ENCODE measurements at regions not wholly inside any gene's neighbourhood (a gene's known extent, or its start where the extent isn't known, plus 50 kb on each side); places are given as distances from the start of the nearest gene placed in this dataset.

- DNase-seq (ENCODE audit: low read depth in 1 of 2, low spot score in 1 of 2) = no peak
- TF ChIP-seq GABPA (IDR thresholded peaks at IDR 0.05; ENCODE audit: low read depth) (no peak), CTCF (IDR thresholded peaks at IDR 0.05; ENCODE audit: insufficient read depth, low read length) (no peak), REST (IDR thresholded peaks at IDR 0.05; ENCODE audit: insufficient replicate concordance, low read depth) (no peak), SPI1 (IDR thresholded peaks at IDR 0.05; ENCODE audit: borderline replicate concordance, low read depth) (no peak), POLR2AphosphoS5 (IDR thresholded peaks at IDR 0.05; ENCODE audit: low read depth) (no peak)
- Histone ChIP-seq H3K27me3 (ENCODE audit: insufficient read depth, poor library complexity, severe bottlenecking) (no peaks in the 10 kb centered on the region), H3K4me3 (replicated peaks; ENCODE audit: insufficient read depth, low read length) (no peak overlapping the region), H3K27ac (replicated peaks) (no peak overlapping the region)
Observed at GRCh38 chr9:102113191-102113590, 374.7 kb upstream of the GRIN3A start.

- no peak for DNase-seq (ENCODE audit: low read depth in 1 of 2, low spot score in 1 of 2)
- H3K27me3 ChIP-seq (ENCODE audit: insufficient read depth, poor library complexity, severe bottlenecking) = no peaks in the 10 kb centered on the region
- no peak overlapping the region for H3K27ac ChIP-seq (replicated peaks)
- no peak overlapping the region for H3K4me3 ChIP-seq (replicated peaks; ENCODE audit: insufficient read depth, low read length)
- TF ChIP-seq REST (IDR thresholded peaks at IDR 0.05; ENCODE audit: insufficient replicate concordance, low read depth) = no peak
- no peak for TF ChIP-seq SPI1 (IDR thresholded peaks at IDR 0.05; ENCODE audit: borderline replicate concordance, low read depth)
- no peak for TF ChIP-seq GABPA (IDR thresholded peaks at IDR 0.05; ENCODE audit: low read depth)
- TF ChIP-seq POLR2AphosphoS5 (IDR thresholded peaks at IDR 0.05; ENCODE audit: low read depth) = no peak
- TF ChIP-seq CTCF (IDR thresholded peaks at IDR 0.05; ENCODE audit: insufficient read depth, low read length) = no peak
Observed at GRCh38 chr9:102106439-102106838, 368.0 kb upstream of the GRIN3A start.

- H3K27me3 ChIP-seq (ENCODE audit: insufficient read depth, poor library complexity, severe bottlenecking) = no peaks in the 10 kb centered on the region
- TF ChIP-seq CTCF (IDR thresholded peaks at IDR 0.05; ENCODE audit: insufficient read depth, low read length) (no peak), GABPA (IDR thresholded peaks at IDR 0.05; ENCODE audit: low read depth) (no peak), SPI1 (IDR thresholded peaks at IDR 0.05; ENCODE audit: borderline replicate concordance, low read depth) (no peak), POLR2AphosphoS5 (IDR thresholded peaks at IDR 0.05; ENCODE audit: low read depth) (no peak), REST (IDR thresholded peaks at IDR 0.05; ENCODE audit: insufficient replicate concordance, low read depth) (no peak)
Observed at GRCh38 chr9:102101723-102102122, 363.3 kb upstream of the GRIN3A start.

More at GRCh38 chr9:102101723-102102122, 363.3 kb upstream of the GRIN3A start:
- H3K4me3 ChIP-seq (replicated peaks; ENCODE audit: insufficient read depth, low read length) = no peak overlapping the region
- H3K27ac ChIP-seq (replicated peaks) = no peak overlapping the region
- no peak for DNase-seq (ENCODE audit: low read depth in 1 of 2, low spot score in 1 of 2)
